Suprapubic skin (tissue), 4 donors: ENCODE measurements at regions not wholly inside any gene's neighbourhood (a gene's known extent, or its start where the extent isn't known, plus 50 kb on each side); places are given as distances from the start of the nearest gene placed in this dataset.

Experiments
- DNase-seq, 2 donors: peaks; one replicate each; pipeline ENCODE4 v3.0.0-alpha.2; 2019; ENCODE audit warnings: low spot score in 2 of 2
- H3K27ac ChIP-seq: fragments of 200-600 bp; sonication (generic); one replicate; pipeline ENCODE4 v1.5.1; 2019
- H3K27me3 ChIP-seq: fragments of 200-600 bp; sonication (generic); one replicate; pipeline ENCODE4 v1.5.1; 2019
- H3K36me3 ChIP-seq: fragments of 200-600 bp; sonication (generic); one replicate; pipeline ENCODE4 v1.5.1; 2019
- H3K4me1 ChIP-seq: fragments of 200-600 bp; sonication (generic); one replicate; pipeline ENCODE4 v1.5.1; 2019
- H3K4me3 ChIP-seq: fragments of 200-600 bp; sonication (generic); one replicate; pipeline ENCODE4 v1.5.1; 2019; ENCODE audit warnings: mild to moderate bottlenecking
- H3K9me3 ChIP-seq: fragments of 200-600 bp; sonication (generic); one replicate; pipeline ENCODE4 v1.5.1; 2019
- EP300 ChIP-seq: sonication (generic); formaldehyde crosslinking; IDR thresholded peaks from one replicate; pipeline ENCODE4 v1.6.1; 2017; ENCODE audit warnings: antibody characterized with exemption
- POLR2A ChIP-seq, 2 donors: fragments of 450-650 bp; IDR thresholded peaks; one replicate each; pipeline ENCODE4 v1.6.1; 2017; ENCODE audit warnings: antibody characterized with exemption in 2 of 2, mild to moderate bottlenecking in 2 of 2, moderate library complexity in 2 of 2
- POLR2AphosphoS5 ChIP-seq, 3 donors: sonication (generic); formaldehyde crosslinking; IDR thresholded peaks; one replicate each; pipeline ENCODE4 v1.6.1; 2017; ENCODE audit warnings: antibody characterized with exemption in 3 of 3
- WGBS: methylation state at CpG from one replicate; pipeline ENCODE4 v1.1.5; 2018; 5-methylcytosine and 5-hydroxymethylcytosine counted together
- TF ChIP-seq, protein P1 (sequence below), 2 donors: fragments of 200-600 bp in 1 of 2; fragments of 450-650 bp in 1 of 2; sonication (generic) in 1 of 2; IDR thresholded peaks; one replicate each; pipeline ENCODE4 v1.5.1; 2016 to 2019; ENCODE audit warnings: antibody characterized with exemption in 2 of 2, mild to moderate bottlenecking in 1 of 2, moderate library complexity in 1 of 2

DNA sequence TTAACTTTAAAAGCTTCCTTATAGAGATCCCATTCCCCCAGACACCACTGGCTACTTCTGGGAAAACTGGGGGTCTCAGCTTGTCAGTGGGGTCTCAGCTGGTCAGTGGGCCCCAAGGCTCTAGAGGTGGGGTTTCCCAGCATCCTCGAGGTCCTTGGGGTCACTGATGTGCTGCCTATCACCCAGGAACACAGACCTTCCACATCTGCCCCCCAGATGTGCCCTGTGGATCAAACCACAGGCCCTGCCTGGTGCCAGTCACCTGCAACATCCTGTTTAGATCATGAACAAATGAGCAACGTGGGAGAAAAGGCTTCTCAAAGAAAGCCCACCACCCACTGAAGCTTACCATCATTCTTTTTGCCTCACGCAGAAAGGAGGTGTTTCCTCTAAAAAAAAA is 165.6 kb upstream of the FSTL4 start:
- no peaks in the 10 kb centered on the region for H3K36me3 ChIP-seq
- no peak overlapping the region for H3K27ac ChIP-seq
- H3K9me3 ChIP-seq: no peaks in the 10 kb centered on the region
- WGBS: 72% methylated on average over 3 of the region's 3 CpGs
- TF ChIP-seq, protein P1, sequence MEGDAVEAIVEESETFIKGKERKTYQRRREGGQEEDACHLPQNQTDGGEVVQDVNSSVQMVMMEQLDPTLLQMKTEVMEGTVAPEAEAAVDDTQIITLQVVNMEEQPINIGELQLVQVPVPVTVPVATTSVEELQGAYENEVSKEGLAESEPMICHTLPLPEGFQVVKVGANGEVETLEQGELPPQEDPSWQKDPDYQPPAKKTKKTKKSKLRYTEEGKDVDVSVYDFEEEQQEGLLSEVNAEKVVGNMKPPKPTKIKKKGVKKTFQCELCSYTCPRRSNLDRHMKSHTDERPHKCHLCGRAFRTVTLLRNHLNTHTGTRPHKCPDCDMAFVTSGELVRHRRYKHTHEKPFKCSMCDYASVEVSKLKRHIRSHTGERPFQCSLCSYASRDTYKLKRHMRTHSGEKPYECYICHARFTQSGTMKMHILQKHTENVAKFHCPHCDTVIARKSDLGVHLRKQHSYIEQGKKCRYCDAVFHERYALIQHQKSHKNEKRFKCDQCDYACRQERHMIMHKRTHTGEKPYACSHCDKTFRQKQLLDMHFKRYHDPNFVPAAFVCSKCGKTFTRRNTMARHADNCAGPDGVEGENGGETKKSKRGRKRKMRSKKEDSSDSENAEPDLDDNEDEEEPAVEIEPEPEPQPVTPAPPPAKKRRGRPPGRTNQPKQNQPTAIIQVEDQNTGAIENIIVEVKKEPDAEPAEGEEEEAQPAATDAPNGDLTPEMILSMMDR (IDR thresholded peaks at IDR 0.05): no peak
- TF ChIP-seq POLR2A (IDR thresholded peaks at IDR 0.05): no peak
- TF ChIP-seq POLR2AphosphoS5 (IDR thresholded peaks at IDR 0.05): no peak
- no peak for TF ChIP-seq EP300
- no peaks in the 10 kb centered on the region for H3K4me1 ChIP-seq
- no peak for DNase-seq
- H3K4me3 ChIP-seq: no peak overlapping the region
- no peaks in the 10 kb centered on the region for H3K27me3 ChIP-seq

DNA sequence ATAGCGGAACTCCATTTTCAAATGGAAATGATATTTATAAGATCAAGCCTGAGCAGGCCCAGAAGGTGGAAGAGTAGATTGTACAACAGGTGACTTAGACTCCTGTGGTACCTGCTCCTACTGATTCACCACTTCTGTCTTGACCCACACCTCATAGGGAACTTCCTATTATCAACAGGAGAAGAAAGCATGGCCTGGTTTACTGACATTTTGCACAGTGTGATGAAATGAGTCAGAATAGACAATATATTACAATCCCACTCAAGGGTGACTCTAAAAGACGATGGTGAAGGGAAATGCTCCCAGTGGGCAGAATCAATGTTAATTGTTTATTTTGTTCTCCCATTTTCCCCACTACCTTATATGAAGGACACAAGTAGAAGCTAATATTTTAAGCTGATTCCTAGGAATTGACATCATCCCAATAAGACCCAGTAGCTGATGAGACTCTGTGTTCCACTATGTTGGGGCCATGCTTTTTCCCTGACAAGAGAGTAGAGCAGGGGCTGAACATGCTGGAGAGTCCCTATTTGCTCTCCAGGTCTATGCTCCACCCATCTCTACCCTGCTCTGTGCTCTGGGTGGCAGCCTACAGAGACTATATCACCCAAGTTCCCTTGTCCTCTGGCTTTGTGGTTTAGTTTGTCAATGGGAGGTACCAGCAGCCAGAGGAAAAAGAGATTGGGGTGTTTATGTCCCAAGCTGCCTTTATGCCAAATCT is 163.4 kb upstream of the FSTL4 start:
- DNase-seq: no peak
- H3K4me3 ChIP-seq: no peak overlapping the region
- 78% methylated on average over 2 of the region's 2 CpGs for WGBS
- no peaks in the 10 kb centered on the region for H3K27me3 ChIP-seq
- H3K27ac ChIP-seq: no peak overlapping the region
- no peaks in the 10 kb centered on the region for H3K36me3 ChIP-seq
- TF ChIP-seq POLR2A (IDR thresholded peaks at IDR 0.05) (no peak), POLR2AphosphoS5 (IDR thresholded peaks at IDR 0.05) (no peak), EP300 (no peak)
- TF ChIP-seq, protein P1 (IDR thresholded peaks at IDR 0.05): no peak
- H3K9me3 ChIP-seq: no peaks in the 10 kb centered on the region
- no peaks in the 10 kb centered on the region for H3K4me1 ChIP-seq

DNA sequence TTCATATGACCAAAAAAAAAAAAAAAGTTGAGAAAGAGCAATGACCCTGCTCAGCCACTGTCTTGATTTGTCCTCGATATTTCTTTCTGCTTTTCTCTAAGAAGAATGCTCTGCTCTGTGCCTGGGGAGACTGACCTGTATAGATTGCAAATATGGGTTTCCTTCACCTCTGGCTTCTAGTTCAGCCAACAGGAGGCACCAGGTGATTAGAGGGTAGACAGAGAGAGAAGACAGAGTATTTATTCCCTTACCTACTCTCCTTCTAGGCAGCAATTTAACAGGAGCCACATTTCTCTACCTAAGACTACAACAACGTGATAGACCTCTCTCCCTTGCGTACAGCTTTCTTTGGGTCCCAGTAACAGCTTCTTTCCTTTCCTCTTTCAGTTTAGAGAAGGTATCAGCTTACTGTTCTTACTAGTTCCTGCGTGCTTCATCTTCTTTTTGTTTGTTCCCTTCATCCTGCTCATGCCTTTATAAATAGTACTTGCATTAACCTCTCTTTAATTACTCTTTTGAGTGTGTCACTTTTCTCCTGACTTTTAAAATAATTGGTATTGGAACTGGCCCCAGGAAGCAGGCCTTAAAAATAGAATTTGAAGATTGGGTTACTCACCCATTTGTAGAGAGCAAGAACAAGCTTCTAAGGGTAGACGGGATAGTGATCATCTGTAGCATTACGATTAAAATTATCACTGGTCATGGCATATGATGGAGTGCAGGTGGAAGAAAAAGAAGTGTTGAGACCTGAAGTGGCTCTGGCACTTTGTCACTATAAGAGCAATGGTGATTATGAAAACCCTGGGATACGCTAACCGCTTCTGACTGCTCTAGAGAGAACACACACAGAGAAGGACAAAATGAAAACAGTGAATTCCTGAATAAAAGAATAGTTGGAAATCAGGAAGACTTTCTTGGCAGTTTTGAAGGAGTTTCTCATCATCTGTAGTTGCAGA is 161.2 kb upstream of the FSTL4 start:
- Histone ChIP-seq H3K27me3 (no peaks in the 10 kb centered on the region), H3K4me1 (no peaks in the 10 kb centered on the region), H3K36me3 (no peaks in the 10 kb centered on the region), H3K9me3 (no peaks in the 10 kb centered on the region), H3K27ac (no peak overlapping the region), H3K4me3 (no peak overlapping the region)
- TF ChIP-seq EP300 (no peak), POLR2A (IDR thresholded peaks at IDR 0.05) (no peak), POLR2AphosphoS5 (IDR thresholded peaks at IDR 0.05) (no peak)
- TF ChIP-seq, protein P1 (IDR thresholded peaks at IDR 0.05): no peak
- no peak for DNase-seq
- WGBS: 88% methylated on average over 8 of the region's 8 CpGs

DNA sequence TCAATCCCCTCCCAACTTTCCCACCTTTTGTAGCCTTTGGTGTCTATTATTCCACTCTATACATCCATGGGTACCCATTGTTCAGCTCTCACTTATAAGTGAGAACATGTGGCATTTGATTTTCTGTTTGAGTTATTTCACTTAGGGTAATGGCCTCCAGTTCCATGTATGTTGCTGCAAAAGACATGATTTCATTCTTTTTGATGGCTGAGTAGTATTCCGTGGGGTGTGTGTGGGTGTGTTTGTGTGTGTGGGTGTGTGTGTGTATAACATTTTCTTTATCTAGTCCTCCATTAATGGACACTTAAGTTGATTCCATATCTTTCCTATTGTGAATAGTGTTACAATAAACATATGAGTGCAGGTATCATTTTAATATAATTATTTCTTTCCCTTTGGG is 157.5 kb upstream of the FSTL4 start:
- no peak overlapping the region for H3K4me3 ChIP-seq
- TF ChIP-seq POLR2A (IDR thresholded peaks at IDR 0.05) (no peak), EP300 (no peak), POLR2AphosphoS5 (IDR thresholded peaks at IDR 0.05) (no peak)
- TF ChIP-seq, protein P1 (IDR thresholded peaks at IDR 0.05): no peak
- H3K9me3 ChIP-seq: no peaks in the 10 kb centered on the region
- no peak for DNase-seq
- no peaks in the 10 kb centered on the region for H3K4me1 ChIP-seq
- 87% methylated on average over 1 of the region's 1 CpG for WGBS
- no peak overlapping the region for H3K27ac ChIP-seq
- no peaks in the 10 kb centered on the region for H3K36me3 ChIP-seq
- no peaks in the 10 kb centered on the region for H3K27me3 ChIP-seq

DNA sequence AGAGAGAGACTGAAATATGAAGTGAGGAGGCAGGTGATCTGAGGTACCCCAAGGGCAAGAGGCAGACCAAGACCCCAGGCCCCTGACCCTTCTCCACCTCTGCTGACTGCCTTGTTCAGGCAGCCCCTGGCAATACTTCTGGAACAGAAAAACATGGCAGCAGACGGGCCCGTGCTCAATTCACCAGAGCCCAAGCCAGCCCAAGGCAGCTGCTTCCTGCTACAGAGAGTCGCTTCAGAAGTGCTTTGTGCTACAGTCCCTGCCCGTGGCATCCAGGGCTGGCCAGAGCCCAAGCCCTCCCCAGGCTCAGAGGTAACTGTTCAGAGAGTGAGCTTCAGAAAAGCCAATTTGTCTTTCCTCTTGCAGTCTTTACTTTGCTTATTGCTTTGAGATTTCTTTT is 151.4 kb upstream of the FSTL4 start:
- H3K27me3 ChIP-seq: no peaks in the 10 kb centered on the region
- no peak for DNase-seq
- WGBS: 52% methylated on average over 4 of the region's 4 CpGs

More for the DNA sequence above, 151.4 kb upstream of the FSTL4 start:
- Histone ChIP-seq H3K27ac (no peak overlapping the region), H3K4me3 (no peak overlapping the region), H3K4me1 (no peaks in the 10 kb centered on the region), H3K9me3 (no peaks in the 10 kb centered on the region), H3K36me3 (no peaks in the 10 kb centered on the region)
- TF ChIP-seq POLR2A (IDR thresholded peaks at IDR 0.05) (no peak), POLR2AphosphoS5 (IDR thresholded peaks at IDR 0.05) (no peak), EP300 (no peak)
